ENCODE measurements at regions not wholly inside any gene's neighbourhood (a gene's known extent, or its start where the extent isn't known, plus 50 kb on each side); places are given as distances from the start of the nearest gene placed in this dataset.

GRCh38 chr3:31378231-31378630, 154.5 kb upstream of the STT3B start:
- peaks cover 0 to under 1% (median 0%) of the 10 kb centered on the region in 5 experiments for H3K9me3 ChIP-seq (ENCODE audit: control extremely low read depth in 1 of 5, control insufficient read depth in 4 of 5, insufficient read depth in 2 of 5, low read depth in 1 of 5, low read length in 4 of 5)
- no peak overlapping the region for H3K27ac ChIP-seq (ENCODE audit: insufficient read depth in 1 of 2, low read depth in 1 of 2, low read length in 2 of 2, poor library complexity in 1 of 2, severe bottlenecking in 2 of 2)
- WGBS (ENCODE audit: insufficient coverage): 100% methylated on average over 1 of the region's 1 CpG
- ChIA-PET POLR2A (no interaction called here), CTCF (interaction anchor here (1.2 kb wide), 1 partner anchor 14 kb away, joined by 3 read pairs; no protein-coding TSS in a partner anchor)
- peaks cover 0 to 6% (median 0%) of the 10 kb centered on the region in 4 experiments for H3K4me1 ChIP-seq (ENCODE audit: control extremely low read depth in 1 of 4, control insufficient read depth in 4 of 4, insufficient read depth in 4 of 4, low read length in 3 of 4)
- H3K4me3 ChIP-seq (ENCODE audit: control insufficient read depth in 1 of 7, extremely low read depth in 1 of 7, insufficient read depth in 4 of 7, low read depth in 2 of 7, low read length in 6 of 7): no peak overlapping the region
- no peak for DNase-seq
- no peaks in the 10 kb centered on the region for H3K36me3 ChIP-seq (ENCODE audit: control insufficient read depth in 4 of 4, insufficient read depth in 4 of 4, low read length in 3 of 4)
- H3K27me3 ChIP-seq (replicated peaks in 2 of 5; ENCODE audit: control insufficient read depth in 4 of 5, insufficient read depth in 5 of 5, low read length in 4 of 5): no peaks in the 10 kb centered on the region

GRCh38 chr3:31379598-31379997, 153.1 kb upstream of the STT3B start:
- H3K9me3 ChIP-seq (ENCODE audit: control extremely low read depth in 1 of 5, control insufficient read depth in 4 of 5, insufficient read depth in 2 of 5, low read depth in 1 of 5, low read length in 4 of 5): peaks cover 0 to 3% (median 0%) of the 10 kb centered on the region in 5 experiments
- H3K36me3 ChIP-seq (ENCODE audit: control insufficient read depth in 4 of 4, insufficient read depth in 4 of 4, low read length in 3 of 4): no peaks in the 10 kb centered on the region
- no peak overlapping the region for H3K4me3 ChIP-seq (ENCODE audit: control insufficient read depth in 1 of 7, extremely low read depth in 1 of 7, insufficient read depth in 4 of 7, low read depth in 2 of 7, low read length in 6 of 7)
- ChIA-PET CTCF (interaction anchor here (0.6 to 0.7 kb wide), 2 partner anchors 40 to 138 kb away, joined by 3 read pairs; no protein-coding TSS in a partner anchor), POLR2A (no interaction called here)
- no peak for DNase-seq
- no peak overlapping the region for H3K27ac ChIP-seq (ENCODE audit: insufficient read depth in 1 of 2, low read depth in 1 of 2, low read length in 2 of 2, poor library complexity in 1 of 2, severe bottlenecking in 2 of 2)
- peaks cover 0 to 6% (median 0%) of the 10 kb centered on the region in 4 experiments for H3K4me1 ChIP-seq (ENCODE audit: control extremely low read depth in 1 of 4, control insufficient read depth in 4 of 4, insufficient read depth in 4 of 4, low read length in 3 of 4)
- no peaks in the 10 kb centered on the region for H3K27me3 ChIP-seq (replicated peaks in 2 of 5; ENCODE audit: control insufficient read depth in 4 of 5, insufficient read depth in 5 of 5, low read length in 4 of 5)
- 100% methylated on average over 1 of the region's 2 CpGs for WGBS (ENCODE audit: insufficient coverage)

- no peak overlapping the region for H3K27ac ChIP-seq (ENCODE audit: insufficient read depth in 1 of 2, low read depth in 1 of 2, low read length in 2 of 2, poor library complexity in 1 of 2, severe bottlenecking in 2 of 2)
- WGBS (ENCODE audit: insufficient coverage): 86% methylated on average over 1 of the region's 1 CpG
- no peak for DNase-seq
- POLR2A ChIA-PET: interaction anchor here (0.7 kb wide), 1 partner anchor 92 kb away, joined by 3 read pairs; no protein-coding TSS in a partner anchor
- H3K9me3 ChIP-seq (ENCODE audit: control extremely low read depth in 1 of 5, control insufficient read depth in 4 of 5, insufficient read depth in 2 of 5, low read depth in 1 of 5, low read length in 4 of 5): peaks cover 0 to 15% (median 3%) of the 10 kb centered on the region in 5 experiments
- no peak overlapping the region for H3K4me3 ChIP-seq (ENCODE audit: control insufficient read depth in 1 of 7, extremely low read depth in 1 of 7, insufficient read depth in 4 of 7, low read depth in 2 of 7, low read length in 6 of 7)
- no peaks in the 10 kb centered on the region for H3K27me3 ChIP-seq (replicated peaks in 2 of 5; ENCODE audit: control insufficient read depth in 4 of 5, insufficient read depth in 5 of 5, low read length in 4 of 5)
- H3K4me1 ChIP-seq (ENCODE audit: control extremely low read depth in 1 of 4, control insufficient read depth in 4 of 4, insufficient read depth in 4 of 4, low read length in 3 of 4): peaks cover 0 to 3% (median 0%) of the 10 kb centered on the region in 4 experiments
- H3K36me3 ChIP-seq (ENCODE audit: control insufficient read depth in 4 of 4, insufficient read depth in 4 of 4, low read length in 3 of 4): no peaks in the 10 kb centered on the region
- CTCF ChIA-PET: interaction anchor here (1.0 to 1.8 kb wide), 3 partner anchors 9 to 79 kb away, joined by 3 to 8 read pairs (median 3); no protein-coding TSS in a partner anchor
Observed at GRCh38 chr3:31382856-31383255, 149.9 kb upstream of the STT3B start.

GRCh38 chr3:31384117-31384516, 148.6 kb upstream of the STT3B start:
- no peak for DNase-seq
- Histone ChIP-seq H3K36me3 (ENCODE audit: control insufficient read depth in 4 of 4, insufficient read depth in 4 of 4, low read length in 3 of 4) (no peaks in the 10 kb centered on the region), H3K4me3 (ENCODE audit: control insufficient read depth in 1 of 7, extremely low read depth in 1 of 7, insufficient read depth in 4 of 7, low read depth in 2 of 7, low read length in 6 of 7) (no peak overlapping the region), H3K9me3 (ENCODE audit: control extremely low read depth in 1 of 5, control insufficient read depth in 4 of 5, insufficient read depth in 2 of 5, low read depth in 1 of 5, low read length in 4 of 5) (peaks cover 0 to 15% (median 3%) of the 10 kb centered on the region in 5 experiments), H3K27me3 (replicated peaks in 2 of 5; ENCODE audit: control insufficient read depth in 4 of 5, insufficient read depth in 5 of 5, low read length in 4 of 5) (no peaks in the 10 kb centered on the region), H3K27ac (ENCODE audit: insufficient read depth in 1 of 2, low read depth in 1 of 2, low read length in 2 of 2, poor library complexity in 1 of 2, severe bottlenecking in 2 of 2) (no peak overlapping the region), H3K4me1 (ENCODE audit: control extremely low read depth in 1 of 4, control insufficient read depth in 4 of 4, insufficient read depth in 4 of 4, low read length in 3 of 4) (peaks cover 0 to 3% (median 0%) of the 10 kb centered on the region in 4 experiments)
- CTCF ChIA-PET: interaction anchor here (1.0 to 1.8 kb wide), 3 partner anchors 11 to 59 kb away, joined by 3 to 8 read pairs (median 3); no protein-coding TSS in a partner anchor
- 100% methylated on average over 1 of the region's 1 CpG for WGBS (ENCODE audit: insufficient coverage)
- POLR2A ChIA-PET: no interaction called here

- peaks cover 0 to 12% (median 0%) of the 10 kb centered on the region in 4 experiments for H3K4me1 ChIP-seq (ENCODE audit: control extremely low read depth in 1 of 4, control insufficient read depth in 4 of 4, insufficient read depth in 4 of 4, low read length in 3 of 4)
- no peak overlapping the region for H3K4me3 ChIP-seq (ENCODE audit: control insufficient read depth in 1 of 7, extremely low read depth in 1 of 7, insufficient read depth in 4 of 7, low read depth in 2 of 7, low read length in 6 of 7)
- WGBS (ENCODE audit: insufficient coverage): 100% methylated on average over 1 of the region's 1 CpG
- CTCF ChIA-PET: interaction anchor here (1.3 to 1.4 kb wide), 2 partner anchors 10 to 48 kb away, joined by 3 to 4 read pairs; no protein-coding TSS in a partner anchor
- POLR2A ChIA-PET: interaction anchor here (0.7 kb wide), 1 partner anchor 124 kb away, joined by 3 read pairs; no protein-coding TSS in a partner anchor
- no peak for DNase-seq
- peaks cover 0 to 12% (median 3%) of the 10 kb centered on the region in 5 experiments for H3K9me3 ChIP-seq (ENCODE audit: control extremely low read depth in 1 of 5, control insufficient read depth in 4 of 5, insufficient read depth in 2 of 5, low read depth in 1 of 5, low read length in 4 of 5)
- no peaks in the 10 kb centered on the region for H3K36me3 ChIP-seq (ENCODE audit: control insufficient read depth in 4 of 4, insufficient read depth in 4 of 4, low read length in 3 of 4)
- no peak overlapping the region for H3K27ac ChIP-seq (ENCODE audit: insufficient read depth in 1 of 2, low read depth in 1 of 2, low read length in 2 of 2, poor library complexity in 1 of 2, severe bottlenecking in 2 of 2)
- H3K27me3 ChIP-seq (replicated peaks in 2 of 5; ENCODE audit: control insufficient read depth in 4 of 5, insufficient read depth in 5 of 5, low read length in 4 of 5): no peaks in the 10 kb centered on the region
Observed at GRCh38 chr3:31389939-31390338, 142.8 kb upstream of the STT3B start.

- POLR2A ChIA-PET: interaction anchor here (0.7 kb wide), 1 partner anchor 12 kb away, joined by 3 read pairs; no protein-coding TSS in a partner anchor
- Histone ChIP-seq H3K36me3 (ENCODE audit: control insufficient read depth in 4 of 4, insufficient read depth in 4 of 4, low read length in 3 of 4) (no peaks in the 10 kb centered on the region), H3K4me3 (ENCODE audit: control insufficient read depth in 1 of 7, extremely low read depth in 1 of 7, insufficient read depth in 4 of 7, low read depth in 2 of 7, low read length in 6 of 7) (no peak overlapping the region), H3K27ac (ENCODE audit: insufficient read depth in 1 of 2, low read depth in 1 of 2, low read length in 2 of 2, poor library complexity in 1 of 2, severe bottlenecking in 2 of 2) (no peak overlapping the region), H3K27me3 (replicated peaks in 2 of 5; ENCODE audit: control insufficient read depth in 4 of 5, insufficient read depth in 5 of 5, low read length in 4 of 5) (no peaks in the 10 kb centered on the region), H3K4me1 (ENCODE audit: control extremely low read depth in 1 of 4, control insufficient read depth in 4 of 4, insufficient read depth in 4 of 4, low read length in 3 of 4) (peaks cover 0 to 12% (median 0%) of the 10 kb centered on the region in 4 experiments), H3K9me3 (ENCODE audit: control extremely low read depth in 1 of 5, control insufficient read depth in 4 of 5, insufficient read depth in 2 of 5, low read depth in 1 of 5, low read length in 4 of 5) (peaks cover 0 to 12% (median 3%) of the 10 kb centered on the region in 5 experiments)
- no peak for DNase-seq
- CTCF ChIA-PET: interaction anchor here (1.3 to 1.4 kb wide), 2 partner anchors 10 to 48 kb away, joined by 3 to 4 read pairs; no protein-coding TSS in a partner anchor
- no CpG with 5 or more reads among the region's 2 CpGs for WGBS (ENCODE audit: insufficient coverage)
Observed at GRCh38 chr3:31390466-31390865, 142.3 kb upstream of the STT3B start.

- Histone ChIP-seq H3K36me3 (ENCODE audit: control insufficient read depth in 4 of 4, insufficient read depth in 4 of 4, low read length in 3 of 4) (no peaks in the 10 kb centered on the region), H3K4me3 (ENCODE audit: control insufficient read depth in 1 of 7, extremely low read depth in 1 of 7, insufficient read depth in 4 of 7, low read depth in 2 of 7, low read length in 6 of 7) (no peak overlapping the region), H3K27me3 (replicated peaks in 2 of 5; ENCODE audit: control insufficient read depth in 4 of 5, insufficient read depth in 5 of 5, low read length in 4 of 5) (no peaks in the 10 kb centered on the region), H3K4me1 (ENCODE audit: control extremely low read depth in 1 of 4, control insufficient read depth in 4 of 4, insufficient read depth in 4 of 4, low read length in 3 of 4) (peaks cover 0 to 12% (median 0%) of the 10 kb centered on the region in 4 experiments), H3K27ac (ENCODE audit: insufficient read depth in 1 of 2, low read depth in 1 of 2, low read length in 2 of 2, poor library complexity in 1 of 2, severe bottlenecking in 2 of 2) (no peak overlapping the region), H3K9me3 (ENCODE audit: control extremely low read depth in 1 of 5, control insufficient read depth in 4 of 5, insufficient read depth in 2 of 5, low read depth in 1 of 5, low read length in 4 of 5) (peaks cover 0 to 11% (median 3%) of the 10 kb centered on the region in 5 experiments)
- POLR2A ChIA-PET: no interaction called here
- 79% methylated on average over 3 of the region's 3 CpGs for WGBS (ENCODE audit: insufficient coverage)
- CTCF ChIA-PET: interaction anchor here (0.9 to 1.3 kb wide), 3 partner anchors 11 to 47 kb away, joined by 3 read pairs; no protein-coding TSS in a partner anchor
- no peak for DNase-seq
Observed at GRCh38 chr3:31391150-31391549, 141.6 kb upstream of the STT3B start.
